ENCODE measurements at regions not wholly inside any gene's neighbourhood (a gene's known extent, or its start where the extent isn't known, plus 50 kb on each side); places are given as distances from the start of the nearest gene placed in this dataset.

DNA sequence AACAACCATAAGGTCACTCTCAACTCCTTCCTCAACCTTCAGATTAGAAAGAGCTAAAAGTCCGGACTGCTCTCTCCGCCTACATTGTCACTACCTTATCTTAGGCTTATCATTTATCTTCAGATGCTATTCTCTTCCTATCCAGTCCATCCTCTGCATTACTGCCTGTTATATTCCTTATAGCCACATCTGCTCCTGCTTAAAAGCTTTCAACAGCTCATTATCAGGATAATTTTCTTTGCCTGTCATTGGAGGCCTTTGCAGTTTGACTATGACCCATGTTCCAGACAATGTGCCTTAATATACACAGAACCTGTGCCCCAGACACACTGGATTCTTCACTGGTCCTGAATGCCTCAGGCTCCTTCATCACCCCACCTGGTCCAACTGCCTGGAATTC lies 184.1 kb upstream of the SETMAR start:
- WGBS, 2 donors = 78 to 86% methylated on average over 2 of the region's 2 CpGs
- TF ChIP-seq, protein P1, sequence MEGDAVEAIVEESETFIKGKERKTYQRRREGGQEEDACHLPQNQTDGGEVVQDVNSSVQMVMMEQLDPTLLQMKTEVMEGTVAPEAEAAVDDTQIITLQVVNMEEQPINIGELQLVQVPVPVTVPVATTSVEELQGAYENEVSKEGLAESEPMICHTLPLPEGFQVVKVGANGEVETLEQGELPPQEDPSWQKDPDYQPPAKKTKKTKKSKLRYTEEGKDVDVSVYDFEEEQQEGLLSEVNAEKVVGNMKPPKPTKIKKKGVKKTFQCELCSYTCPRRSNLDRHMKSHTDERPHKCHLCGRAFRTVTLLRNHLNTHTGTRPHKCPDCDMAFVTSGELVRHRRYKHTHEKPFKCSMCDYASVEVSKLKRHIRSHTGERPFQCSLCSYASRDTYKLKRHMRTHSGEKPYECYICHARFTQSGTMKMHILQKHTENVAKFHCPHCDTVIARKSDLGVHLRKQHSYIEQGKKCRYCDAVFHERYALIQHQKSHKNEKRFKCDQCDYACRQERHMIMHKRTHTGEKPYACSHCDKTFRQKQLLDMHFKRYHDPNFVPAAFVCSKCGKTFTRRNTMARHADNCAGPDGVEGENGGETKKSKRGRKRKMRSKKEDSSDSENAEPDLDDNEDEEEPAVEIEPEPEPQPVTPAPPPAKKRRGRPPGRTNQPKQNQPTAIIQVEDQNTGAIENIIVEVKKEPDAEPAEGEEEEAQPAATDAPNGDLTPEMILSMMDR (IDR thresholded peaks at IDR 0.05) = no peak
- TF ChIP-seq POLR2A (IDR thresholded peaks at IDR 0.05) = no peak

DNA sequence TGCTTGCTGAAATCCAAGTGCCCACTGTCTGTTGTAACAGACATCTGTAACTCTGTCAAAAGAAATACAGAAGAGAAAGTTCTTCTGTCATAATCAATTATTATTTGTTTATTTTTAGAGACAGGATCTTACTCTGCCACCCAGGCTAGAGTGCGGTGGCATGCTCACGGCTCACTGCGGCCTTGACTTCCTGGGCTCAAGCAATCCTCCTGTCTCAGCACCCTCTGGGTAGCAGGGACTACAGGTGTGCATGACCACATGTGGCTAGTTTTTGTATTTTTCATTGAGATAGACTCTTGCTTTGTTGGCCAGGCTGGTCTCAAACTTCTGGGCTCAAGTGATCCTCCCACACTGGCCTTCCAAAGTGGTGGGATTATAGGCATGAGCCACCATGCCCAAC lies 177.6 kb upstream of the SETMAR start:
- ATAC-seq (no peak), DNase-seq (no peak)
- no peak overlapping the region for H3K27ac ChIP-seq
- no peaks in the 10 kb centered on the region for H3K27me3 ChIP-seq
- H3K36me3 ChIP-seq (replicated peaks in 1 of 2; ENCODE audit: insufficient read depth in 1 of 2, low read depth in 2 of 2) = no peaks in the 10 kb centered on the region
- 76 to 77% methylated on average over 3 of the region's 3 CpGs for WGBS, 2 donors
- TF ChIP-seq, protein P1 (IDR thresholded peaks at IDR 0.05) = no peak
- no peaks in the 10 kb centered on the region for H3K9me3 ChIP-seq
- H3K4me3 ChIP-seq = no peak overlapping the region
- no peaks in the 10 kb centered on the region for H3K4me1 ChIP-seq
- intact Hi-C loops (cut with DNase I) = no loop called here

More for the DNA sequence above, 184.1 kb upstream of the SETMAR start:
- H3K4me3 ChIP-seq = no peak overlapping the region
- no peaks in the 10 kb centered on the region for H3K4me1 ChIP-seq
- no peaks in the 10 kb centered on the region for H3K36me3 ChIP-seq (replicated peaks in 1 of 2; ENCODE audit: insufficient read depth in 1 of 2, low read depth in 2 of 2)
- no peak for DNase-seq
- H3K27ac ChIP-seq = no peak overlapping the region
- ATAC-seq = no peak
- H3K27me3 ChIP-seq = no peaks in the 10 kb centered on the region
- H3K9me3 ChIP-seq = no peaks in the 10 kb centered on the region
- intact Hi-C loops (cut with DNase I) = no loop called here

DNA sequence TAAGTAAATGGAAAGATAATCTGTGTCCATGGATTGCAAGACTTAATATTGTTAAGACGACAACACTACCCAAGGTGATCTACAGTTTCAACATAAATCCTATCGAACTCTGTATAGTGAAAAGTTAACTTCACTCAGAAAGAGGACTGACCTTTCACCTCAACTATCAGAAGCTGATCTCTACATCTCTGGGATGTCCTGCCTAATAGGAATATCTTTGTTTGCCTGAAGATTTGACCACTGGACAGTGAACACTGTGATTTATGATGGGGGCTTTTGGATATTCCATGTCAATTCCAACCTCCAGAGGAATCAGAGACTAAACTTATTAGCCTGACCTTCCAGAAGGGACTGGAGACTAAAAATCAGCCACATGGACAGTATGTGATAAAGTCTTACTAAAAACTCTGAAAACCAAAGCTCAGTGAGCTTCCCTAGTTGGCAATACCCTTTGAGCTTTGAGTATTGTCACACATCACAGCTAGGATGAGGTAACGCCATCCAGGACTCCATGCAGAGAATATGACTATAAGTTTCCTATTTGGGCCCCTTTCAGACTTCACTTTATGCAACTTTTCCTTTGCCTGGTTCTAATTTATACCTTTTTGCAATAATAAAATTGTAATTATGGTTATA lies 164.9 kb upstream of the SETMAR start:
- Histone ChIP-seq H3K9me3 (no peaks in the 10 kb centered on the region), H3K4me3 (no peak overlapping the region), H3K27ac (no peak overlapping the region), H3K36me3 (replicated peaks in 1 of 2; ENCODE audit: insufficient read depth in 1 of 2, low read depth in 2 of 2) (no peaks in the 10 kb centered on the region), H3K4me1 (peaks cover 7% of the 10 kb centered on the region), H3K27me3 (no peaks in the 10 kb centered on the region)
- no peak for DNase-seq
- WGBS, 2 donors = 78 to 85% methylated on average over 3 of the region's 3 CpGs
- TF ChIP-seq, protein P1 (IDR thresholded peaks at IDR 0.05) = no peak
- TF ChIP-seq POLR2A (IDR thresholded peaks at IDR 0.05) = no peak
- no peak for ATAC-seq
- intact Hi-C loops (cut with DNase I) = no loop called here

GRCh38 chr3:4138786-4139431 lies 164.3 kb upstream of the SETMAR start:
- intact Hi-C loops (cut with DNase I) = no loop called here

More at GRCh38 chr3:4138786-4139431, 164.3 kb upstream of the SETMAR start:
- no peak for TF ChIP-seq POLR2A (IDR thresholded peaks at IDR 0.05)
- TF ChIP-seq, protein P1 (IDR thresholded peaks at IDR 0.05) = no peak
- 80 to 88% methylated on average over 4 of the region's 4 CpGs for WGBS, 2 donors
- Histone ChIP-seq H3K27ac (no peak overlapping the region), H3K27me3 (no peaks in the 10 kb centered on the region), H3K4me3 (no peak overlapping the region), H3K4me1 (peaks cover 7% of the 10 kb centered on the region), H3K36me3 (replicated peaks in 1 of 2; ENCODE audit: insufficient read depth in 1 of 2, low read depth in 2 of 2) (no peaks in the 10 kb centered on the region), H3K9me3 (no peaks in the 10 kb centered on the region)
- DNase-seq (no peak), ATAC-seq (no peak)

All from body of pancreas (tissue), 4 donors.